SH-SY5Y (cell line): ENCODE measurements at regions not wholly inside any gene's neighbourhood (a gene's known extent, or its start where the extent isn't known, plus 50 kb on each side); places are given as distances from the start of the nearest gene placed in this dataset.

ENCODE experiments used
- GATA2 ChIP-seq: IDR thresholded peaks from 2 replicates; pipeline ENCODE4 v1.6.1; 2011; ENCODE audit warnings: mild to moderate bottlenecking, low read depth, low read length
- GATA3 ChIP-seq: IDR thresholded peaks from 2 replicates; pipeline ENCODE4 v1.6.1; 2011; ENCODE audit warnings: low read depth, mild to moderate bottlenecking, low read length, moderate library complexity

DNA sequence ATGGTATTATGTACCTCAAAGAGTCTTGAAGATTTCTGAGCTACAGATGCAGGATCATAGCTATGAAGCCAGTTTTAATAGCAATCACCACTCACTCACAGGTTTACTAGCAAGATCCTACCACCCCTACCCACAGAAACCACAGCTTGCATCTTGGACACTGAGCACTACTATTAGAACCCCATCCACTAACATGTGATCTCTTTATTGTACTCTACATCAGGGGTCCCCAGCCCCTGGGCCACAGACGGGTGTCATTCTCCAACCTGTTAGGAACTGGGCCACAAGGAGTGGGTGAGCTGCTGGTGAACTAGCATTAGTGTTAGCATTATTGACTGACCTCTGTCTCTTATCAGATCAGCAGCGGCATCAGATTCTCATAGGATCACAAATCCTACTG, 844.8 kb upstream of the CHORDC1 start:
- TF ChIP-seq GATA2 (peak; percentile 12; the same call in 1 of the 2 replicates), GATA3 (no peak)
